ENCODE measurements at regions not wholly inside any gene's neighbourhood (a gene's known extent, or its start where the extent isn't known, plus 50 kb on each side); places are given as distances from the start of the nearest gene placed in this dataset.

GRCh38 chr3:98966434-98966833 lies 64.9 kb upstream of the DCBLD2 start:
- no peak for DNase-seq (ENCODE audit: low read depth in 2 of 2)
- Histone ChIP-seq H3K4me3 (replicated peaks in 1 of 4; ENCODE audit: control extremely low read depth in 1 of 4, insufficient read depth in 1 of 4, low read depth in 3 of 4, low read length in 4 of 4) (no peak overlapping the region), H3K27ac (ENCODE audit: insufficient read depth, low read length) (no peak overlapping the region)

DNA sequence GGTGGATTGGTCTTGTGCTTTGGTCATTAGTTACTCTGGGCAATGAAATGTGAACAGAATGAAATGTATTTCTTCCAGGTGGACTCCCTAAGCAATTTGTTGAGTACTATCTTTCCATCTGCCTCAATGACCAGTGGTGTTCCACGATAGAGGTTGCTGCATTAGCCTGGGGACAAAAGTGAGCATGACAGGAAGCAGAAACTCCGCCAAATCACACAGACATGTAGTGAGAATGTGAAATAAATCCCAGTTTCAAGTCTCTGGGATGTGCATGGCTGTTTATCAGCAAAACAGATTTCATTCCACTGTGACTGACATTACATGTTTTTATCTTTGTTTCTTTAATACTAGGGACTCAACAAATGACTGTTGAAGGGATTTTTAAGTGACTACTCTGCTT lies 63.3 kb upstream of the DCBLD2 start:
- no peaks in the 10 kb centered on the region for H3K27me3 ChIP-seq (ENCODE audit: control insufficient read depth, insufficient read depth, low read length)
- no peak for TF ChIP-seq EZH2 (IDR thresholded peaks at IDR 0.05; ENCODE audit: low read length, missing control alignments)
- TF ChIP-seq, protein P1, sequence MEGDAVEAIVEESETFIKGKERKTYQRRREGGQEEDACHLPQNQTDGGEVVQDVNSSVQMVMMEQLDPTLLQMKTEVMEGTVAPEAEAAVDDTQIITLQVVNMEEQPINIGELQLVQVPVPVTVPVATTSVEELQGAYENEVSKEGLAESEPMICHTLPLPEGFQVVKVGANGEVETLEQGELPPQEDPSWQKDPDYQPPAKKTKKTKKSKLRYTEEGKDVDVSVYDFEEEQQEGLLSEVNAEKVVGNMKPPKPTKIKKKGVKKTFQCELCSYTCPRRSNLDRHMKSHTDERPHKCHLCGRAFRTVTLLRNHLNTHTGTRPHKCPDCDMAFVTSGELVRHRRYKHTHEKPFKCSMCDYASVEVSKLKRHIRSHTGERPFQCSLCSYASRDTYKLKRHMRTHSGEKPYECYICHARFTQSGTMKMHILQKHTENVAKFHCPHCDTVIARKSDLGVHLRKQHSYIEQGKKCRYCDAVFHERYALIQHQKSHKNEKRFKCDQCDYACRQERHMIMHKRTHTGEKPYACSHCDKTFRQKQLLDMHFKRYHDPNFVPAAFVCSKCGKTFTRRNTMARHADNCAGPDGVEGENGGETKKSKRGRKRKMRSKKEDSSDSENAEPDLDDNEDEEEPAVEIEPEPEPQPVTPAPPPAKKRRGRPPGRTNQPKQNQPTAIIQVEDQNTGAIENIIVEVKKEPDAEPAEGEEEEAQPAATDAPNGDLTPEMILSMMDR (conservative IDR thresholded peaks at IDR 0.05 in 1 of 2, IDR thresholded peaks at IDR 0.05 in 1 of 2; ENCODE audit: low read depth in 1 of 2, low read length in 2 of 2): no peak
- no peak overlapping the region for H3K27ac ChIP-seq (ENCODE audit: insufficient read depth, low read length)
- no peaks in the 10 kb centered on the region for H3K9me3 ChIP-seq (ENCODE audit: control insufficient read depth, insufficient read depth, low read depth, low read length)
- no peak overlapping the region for H3K4me2 ChIP-seq (ENCODE audit: extremely low read depth, insufficient read depth, low read length)
- no peaks in the 10 kb centered on the region for H4K20me1 ChIP-seq (ENCODE audit: control insufficient read depth, extremely low read depth, insufficient read depth, low read length)
- no peak overlapping the region for H3K4me3 ChIP-seq (replicated peaks in 1 of 4; ENCODE audit: control extremely low read depth in 1 of 4, insufficient read depth in 1 of 4, low read depth in 3 of 4, low read length in 4 of 4)
- no peak overlapping the region for H2AFZ ChIP-seq (ENCODE audit: low read length)
- H3K4me1 ChIP-seq (ENCODE audit: control insufficient read depth, extremely low read depth, insufficient read depth, low read length): peaks cover 15% of the 10 kb centered on the region
- no peaks in the 10 kb centered on the region for H3K79me2 ChIP-seq (ENCODE audit: control insufficient read depth, insufficient read depth, low read length)
- no peak overlapping the region for H3K9ac ChIP-seq (ENCODE audit: insufficient read depth, low read length)
- DNase-seq (ENCODE audit: low read depth in 2 of 2): no peak
- no peaks in the 10 kb centered on the region for H3K36me3 ChIP-seq (ENCODE audit: control insufficient read depth, insufficient read depth, low read length)

More at GRCh38 chr3:98966434-98966833, 64.9 kb upstream of the DCBLD2 start:
- no peak overlapping the region for H3K9ac ChIP-seq (ENCODE audit: insufficient read depth, low read length)
- no peaks in the 10 kb centered on the region for H3K36me3 ChIP-seq (ENCODE audit: control insufficient read depth, insufficient read depth, low read length)
- no peaks in the 10 kb centered on the region for H3K79me2 ChIP-seq (ENCODE audit: control insufficient read depth, insufficient read depth, low read length)
- peaks cover 17% of the 10 kb centered on the region for H3K4me1 ChIP-seq (ENCODE audit: control insufficient read depth, extremely low read depth, insufficient read depth, low read length)
- no peak for TF ChIP-seq EZH2 (IDR thresholded peaks at IDR 0.05; ENCODE audit: low read length, missing control alignments)
- TF ChIP-seq, protein P1 (conservative IDR thresholded peaks at IDR 0.05 in 1 of 2, IDR thresholded peaks at IDR 0.05 in 1 of 2; ENCODE audit: low read depth in 1 of 2, low read length in 2 of 2): no peak
- no peaks in the 10 kb centered on the region for H3K27me3 ChIP-seq (ENCODE audit: control insufficient read depth, insufficient read depth, low read length)
- no peaks in the 10 kb centered on the region for H3K9me3 ChIP-seq (ENCODE audit: control insufficient read depth, insufficient read depth, low read depth, low read length)
- no peak overlapping the region for H2AFZ ChIP-seq (ENCODE audit: low read length)
- H4K20me1 ChIP-seq (ENCODE audit: control insufficient read depth, extremely low read depth, insufficient read depth, low read length): no peaks in the 10 kb centered on the region
- H3K4me2 ChIP-seq (ENCODE audit: extremely low read depth, insufficient read depth, low read length): no peak overlapping the region

DNA sequence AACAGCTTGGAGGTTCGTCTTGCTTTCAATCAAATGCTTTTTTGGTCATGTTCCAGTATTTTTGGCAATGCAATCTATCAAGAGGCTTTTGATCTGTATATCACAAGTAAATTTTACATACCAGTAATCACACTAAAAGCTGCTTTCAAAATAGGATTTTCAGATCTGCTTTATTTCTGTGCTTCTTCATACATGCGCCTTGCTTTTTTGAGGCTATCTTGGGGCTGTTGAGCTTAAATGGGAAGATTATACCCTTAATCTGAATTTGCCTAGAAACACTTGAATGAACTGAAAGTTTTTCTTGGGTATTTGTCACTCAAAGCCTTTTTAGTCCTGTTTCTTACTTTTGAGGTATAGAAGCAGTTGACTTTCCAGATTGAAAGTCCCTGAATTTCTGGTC lies 62.1 kb upstream of the DCBLD2 start:
- H3K4me3 ChIP-seq (replicated peaks in 1 of 4; ENCODE audit: control extremely low read depth in 1 of 4, insufficient read depth in 1 of 4, low read depth in 3 of 4, low read length in 4 of 4): peak overlapping the region in 1 of 4 experiments; percentile 29
- no peaks in the 10 kb centered on the region for H3K9me3 ChIP-seq (ENCODE audit: control insufficient read depth, insufficient read depth, low read depth, low read length)
- H3K9ac ChIP-seq (ENCODE audit: insufficient read depth, low read length): no peak overlapping the region
- no peak overlapping the region for H2AFZ ChIP-seq (ENCODE audit: low read length)
- H3K79me2 ChIP-seq (ENCODE audit: control insufficient read depth, insufficient read depth, low read length): no peaks in the 10 kb centered on the region
- peak overlapping the region; percentile 85 for H3K27ac ChIP-seq (ENCODE audit: insufficient read depth, low read length)
- H4K20me1 ChIP-seq (ENCODE audit: control insufficient read depth, extremely low read depth, insufficient read depth, low read length): no peaks in the 10 kb centered on the region
- peaks cover 12% of the 10 kb centered on the region for H3K4me1 ChIP-seq (ENCODE audit: control insufficient read depth, extremely low read depth, insufficient read depth, low read length)
- no peaks in the 10 kb centered on the region for H3K27me3 ChIP-seq (ENCODE audit: control insufficient read depth, insufficient read depth, low read length)
- H3K4me2 ChIP-seq (ENCODE audit: extremely low read depth, insufficient read depth, low read length): no peak overlapping the region
- TF ChIP-seq, protein P1 (conservative IDR thresholded peaks at IDR 0.05 in 1 of 2, IDR thresholded peaks at IDR 0.05 in 1 of 2; ENCODE audit: low read depth in 1 of 2, low read length in 2 of 2): no peak
- TF ChIP-seq EZH2 (IDR thresholded peaks at IDR 0.05; ENCODE audit: low read length, missing control alignments): no peak
- no peaks in the 10 kb centered on the region for H3K36me3 ChIP-seq (ENCODE audit: control insufficient read depth, insufficient read depth, low read length)
- no peak for DNase-seq (ENCODE audit: low read depth in 2 of 2)
